ENCODE measurements at regions not wholly inside any gene's neighbourhood (a gene's known extent, or its start where the extent isn't known, plus 50 kb on each side); places are given as distances from the start of the nearest gene placed in this dataset.

GRCh38 chr5:164422400-164422799, 917.0 kb downstream of the MAT2B start:
- no peak for TF ChIP-seq CTCF (IDR thresholded peaks at IDR 0.05)
- no peak for TF ChIP-seq EZH2 (IDR thresholded peaks at IDR 0.05; ENCODE audit: borderline replicate concordance, insufficient read depth, low read depth, low read length, poor library complexity, severe bottlenecking)
